ENCODE measurements at regions not wholly inside any gene's neighbourhood (a gene's known extent, or its start where the extent isn't known, plus 50 kb on each side); places are given as distances from the start of the nearest gene placed in this dataset.

GRCh38 chr7:94324380-94325121 is 70.1 kb upstream of the COL1A2 start:
- no peak for DNase-seq

DNA sequence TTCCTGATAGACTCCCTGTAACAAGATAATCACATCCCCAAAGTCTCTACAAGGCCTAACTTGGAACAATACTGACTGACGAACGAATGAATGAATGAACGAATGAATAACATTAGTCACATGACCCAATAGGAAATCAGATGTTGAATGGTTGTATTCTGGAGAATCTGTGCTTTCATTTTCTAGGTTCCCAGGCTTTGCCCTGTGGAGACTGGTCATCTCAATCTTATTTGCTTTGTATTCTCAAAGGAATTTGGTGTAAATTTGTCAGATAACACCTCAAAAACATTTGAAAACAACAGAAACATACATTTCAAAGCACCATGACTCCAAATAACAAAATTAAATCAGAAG is 69.6 kb upstream of the COL1A2 start:
- no peak for DNase-seq

- DNase-seq = peak; percentile 23
Observed at GRCh38 chr7:94330269-94331020, 64.2 kb upstream of the COL1A2 start.

GRCh38 chr7:94332571-94332970 is 62.1 kb upstream of the COL1A2 start:
- no peak for DNase-seq

DNA sequence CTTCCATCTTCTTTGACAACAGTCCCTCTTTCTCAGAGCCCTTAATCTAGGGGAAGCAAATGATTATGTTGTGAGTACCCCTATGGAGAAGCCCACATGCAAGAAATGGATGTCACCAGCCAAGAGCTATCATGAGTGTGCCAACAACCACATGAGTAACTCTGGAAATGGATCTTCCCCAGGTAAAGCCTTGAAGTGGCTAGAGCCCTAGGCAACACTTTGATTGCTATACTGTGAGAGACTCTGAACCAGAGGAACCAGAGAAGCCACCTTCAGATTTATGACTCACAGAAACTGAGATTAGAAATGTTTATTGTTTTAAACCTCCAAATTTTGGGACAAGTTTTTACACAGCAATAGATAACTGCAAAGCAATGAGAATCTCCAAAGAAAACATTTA is 60.9 kb upstream of the COL1A2 start:
- DNase-seq = no peak

GRCh38 chr7:94335586-94335985 is 59.1 kb upstream of the COL1A2 start:
- DNase-seq = peak; percentile 79

- peak; percentile 61 for DNase-seq
Observed at GRCh38 chr7:94336009-94336408, 58.7 kb upstream of the COL1A2 start.

GRCh38 chr7:94338921-94339371 is 55.7 kb upstream of the COL1A2 start:
- DNase-seq = peak; percentile 83

- DNase-seq = no peak
Observed at GRCh38 chr7:94344826-94345225, 49.9 kb upstream of the COL1A2 start.
